HEK293 (cell line): ENCODE measurements at regions not wholly inside any gene's neighbourhood (a gene's known extent, or its start where the extent isn't known, plus 50 kb on each side); places are given as distances from the start of the nearest gene placed in this dataset.

Experiments
- CTCF ChIA-PET: fragments of 350-600 bp; formaldehyde crosslinking; extraction: SDS; loops from one replicate; lab custom pipeline; 2021; ENCODE audit warnings: antibody characterized with exemption; lab: Yijun Ruan, JAX
- POLR2A ChIA-PET: fragments of 300-600 bp; formaldehyde crosslinking; extraction: SDS; loops from one replicate; lab custom pipeline; 2020; ENCODE audit warnings: antibody characterized with exemption, inconsistent platforms; lab: Yijun Ruan, JAX
- H3K27ac ChIP-seq: fragments of 200-500 bp; sonication (Bioruptor generic); 2 replicates; pipeline ENCODE4 v1.5.1; 2014; ENCODE audit warnings: low read depth, low read length, control low read depth, inconsistent platforms; ENCODE audit errors: extremely low read depth
- H3K36me3 ChIP-seq, 2 experiments: fragments of 200-500 bp in 1 of 2; sonication (Bioruptor generic) in 1 of 2; 1 replicate in 1 of 2; 2 replicates in 1 of 2; pipeline ENCODE4 v1.5.1; 2014 to 2017; ENCODE audit warnings: inconsistent platforms in 2 of 2, low read length in 2 of 2; ENCODE audit not compliant: control insufficient read depth in 2 of 2, insufficient read depth in 1 of 2
- H3K4me1 ChIP-seq: fragments of 200-500 bp; sonication (Bioruptor generic); 2 replicates; pipeline ENCODE4 v1.5.1; 2014; ENCODE audit warnings: mild to moderate bottlenecking, low read length, inconsistent platforms; ENCODE audit not compliant: control insufficient read depth, insufficient read depth
- H3K4me3 ChIP-seq: 2 replicates; pipeline ENCODE4 v1.5.1; 2011; ENCODE audit warnings: low read depth, mild to moderate bottlenecking, control low read depth, low read length, moderate library complexity
- H3K9me3 ChIP-seq: fragments of 200-500 bp; sonication (Bioruptor generic); 2 replicates; pipeline ENCODE4 v1.5.1; 2014; ENCODE audit warnings: low read depth, low read length, inconsistent platforms; ENCODE audit not compliant: control insufficient read depth, insufficient read depth
- GLIS1 ChIP-seq: fragments of 450-650 bp; formaldehyde crosslinking; IDR thresholded peaks from 2 replicates; pipeline ENCODE4 v1.5.1; 2016; ENCODE audit warnings: missing biosample characterization, missing genetic modification characterization
- TRIM28 ChIP-seq: IDR thresholded peaks from 2 replicates; pipeline ENCODE4 v1.6.1; 2011; ENCODE audit warnings: low read length, control low read depth, borderline replicate concordance
- ZNF596 ChIP-seq: fragments of 450-650 bp; IDR thresholded peaks from 2 replicates; pipeline ENCODE4 v1.5.0; 2018; ENCODE audit warnings: missing biosample characterization, mild to moderate bottlenecking, missing genetic modification characterization, moderate library complexity
- ZNF658 ChIP-seq: fragments of 450-650 bp; formaldehyde crosslinking; IDR thresholded peaks from 2 replicates; pipeline ENCODE4; 2016; ENCODE audit warnings: missing biosample characterization, missing genetic modification characterization
- ZNF843 ChIP-seq: fragments of 450-650 bp; formaldehyde crosslinking; IDR thresholded peaks from 2 replicates; pipeline ENCODE4 v1.5.1; 2016; ENCODE audit warnings: missing biosample characterization, missing genetic modification characterization

- Histone ChIP-seq H3K36me3 (no peaks in the 10 kb centered on the region), H3K9me3 (no peaks in the 10 kb centered on the region), H3K4me3 (no peak overlapping the region), H3K27ac (no peak overlapping the region), H3K4me1 (no peaks in the 10 kb centered on the region)
- TF ChIP-seq ZNF843 (no peak), TRIM28 (no peak), GLIS1 (tag by site-specific recombination) (no peak), ZNF658 (tag by site-specific recombination) (no peak), ZNF596 (tag by site-specific recombination) (no peak)
- POLR2A ChIA-PET, result no interaction called here
- CTCF ChIA-PET, result interaction anchor here (0.6 to 2.0 kb wide), 4 partner anchors 48 to 390 kb away, joined by 3 to 8 read pairs (median 5); no protein-coding TSS in a partner anchor
These were observed 50.0 kb upstream of the PCSK6 start for GRCh38 chr15:101539492-101539891.
